SK-N-SH (cell line): ENCODE measurements at regions not wholly inside any gene's neighbourhood (a gene's known extent, or its start where the extent isn't known, plus 50 kb on each side); places are given as distances from the start of the nearest gene placed in this dataset.

Source experiments
- CTCF ChIA-PET: fragments of 300-600, 350-600 bp; formaldehyde crosslinking; extraction: SDS; loops from one replicate; lab custom pipeline; 2021; lab: Yijun Ruan, JAX
- POLR2A ChIA-PET: fragments of 350-600 bp; sonication (Branson Sonifier 250); formaldehyde crosslinking; extraction: SDS; loops from one replicate; lab custom pipeline; 2020; ENCODE audit warnings: antibody characterized with exemption, inconsistent platforms; lab: Yijun Ruan, JAX
- DNase-seq: peaks from one replicate; pipeline ENCODE4 v3.0.0; 2012
- H2AFZ ChIP-seq: fragments of 200-600 bp; sonication (generic); 2 replicates; pipeline ENCODE4 v1.8.1; 2016; ENCODE audit warnings: antibody characterized with exemption, mild to moderate bottlenecking, low read depth
- H3F3A ChIP-seq: fragments of 200-600 bp; sonication (generic); replicated peaks from 2 replicates; pipeline ENCODE3; 2016; ENCODE audit warnings: antibody characterized with exemption, mild to moderate bottlenecking; ENCODE audit not compliant: insufficient read depth
- H3K27ac ChIP-seq, 2 experiments: fragments of 200-500 bp in 1 of 2; fragments of 200-600 bp in 1 of 2; sonication (Bioruptor generic) in 1 of 2; sonication (generic), shearing (Covaris generic) in 1 of 2; 2 replicates each; pipeline versions ENCODE4 v1.5.1 to v1.6.1; 2014 to 2016; ENCODE audit warnings: low read depth in 2 of 2, inconsistent platforms in 1 of 2, low read length in 1 of 2, mild to moderate bottlenecking in 1 of 2, mixed read lengths in 1 of 2
- H3K27me3 ChIP-seq: fragments of 200-600 bp; sonication (generic), shearing (Covaris generic); 2 replicates; pipeline ENCODE4 v1.6.1; 2016; ENCODE audit warnings: mixed run types; ENCODE audit not compliant: insufficient read depth
- H3K36me3 ChIP-seq, 2 experiments: fragments of 200-500 bp in 1 of 2; fragments of 200-600 bp in 1 of 2; sonication (Bioruptor generic) in 1 of 2; sonication (generic) in 1 of 2; replicated peaks in 1 of 2; 2 replicates each; pipeline versions ENCODE3 to v1.5.1; 2014 to 2016; ENCODE audit warnings: low read length in 1 of 2, mild to moderate bottlenecking in 1 of 2; ENCODE audit not compliant: insufficient read depth in 2 of 2, control insufficient read depth in 1 of 2
- H3K4me1 ChIP-seq, 2 experiments: fragments of 200-500 bp in 1 of 2; fragments of 200-600 bp in 1 of 2; sonication (Bioruptor generic) in 1 of 2; sonication (generic), shearing (Covaris generic) in 1 of 2; 2 replicates each; pipeline versions ENCODE4 v1.5.1 to v1.6.1; 2014 to 2016; ENCODE audit warnings: low read depth in 1 of 2, low read length in 1 of 2, mixed run types in 1 of 2; ENCODE audit not compliant: insufficient read depth in 2 of 2, control insufficient read depth in 1 of 2
- H3K4me2 ChIP-seq: fragments of 200-600 bp; sonication (generic), shearing (Covaris generic); 2 replicates; pipeline ENCODE4 v1.6.1; 2017; ENCODE audit warnings: mixed run types
- H3K4me3 ChIP-seq, 2 experiments: fragments of 200-500 bp in 1 of 2; fragments of 200-600 bp in 1 of 2; sonication (Bioruptor generic) in 1 of 2; sonication (generic), shearing (Covaris generic) in 1 of 2; 2 replicates each; pipeline versions ENCODE4 v1.5.1 to v1.8.1; 2014 to 2016; ENCODE audit warnings: low read depth in 2 of 2, inconsistent platforms in 1 of 2, low read length in 1 of 2, mild to moderate bottlenecking in 1 of 2, mixed read lengths in 1 of 2, moderate library complexity in 1 of 2
- H3K79me2 ChIP-seq: fragments of 200-600 bp; sonication (generic); 2 replicates; pipeline ENCODE4 v1.8.1; 2017; ENCODE audit warnings: mild to moderate bottlenecking; ENCODE audit not compliant: insufficient read depth
- H3K9ac ChIP-seq: fragments of 200-600 bp; sonication (generic); 2 replicates; pipeline ENCODE4 v1.6.1; 2017; ENCODE audit warnings: mixed run types
- H3K9me2 ChIP-seq: fragments of 200-600 bp; sonication (generic); 2 replicates; pipeline ENCODE4 v1.6.1; 2017; ENCODE audit warnings: mixed run types
- H3K9me3 ChIP-seq: fragments of 200-600 bp; sonication (generic); 2 replicates; pipeline ENCODE4 v1.6.1; 2017; ENCODE audit warnings: mixed run types, mild to moderate bottlenecking, moderate library complexity
- H4K20me1 ChIP-seq: fragments of 200-600 bp; sonication (generic); 2 replicates; pipeline ENCODE4 v1.6.1; 2017; ENCODE audit warnings: mild to moderate bottlenecking, mixed run types; ENCODE audit not compliant: insufficient read depth
- CHD2 ChIP-seq: fragments of 150-350 bp; IDR thresholded peaks from 2 replicates; pipeline ENCODE4 v1.6.1; 2018; ENCODE audit warnings: low read length; ENCODE audit not compliant: partially characterized antibody
- EP300 ChIP-seq, 2 experiments: IDR thresholded peaks; 2 replicates each; pipeline versions ENCODE4 v1.4.0 to v1.6.1; 2012; ENCODE audit warnings: borderline replicate concordance in 1 of 2, low read depth in 1 of 2, low read length in 1 of 2
- EZH2phosphoT487 ChIP-seq: fragments of 200-600 bp; sonication (generic); IDR thresholded peaks from 2 replicates; pipeline ENCODE4 v1.6.1; 2017; ENCODE audit warnings: low read depth, mixed run types, mild to moderate bottlenecking, antibody characterized with exemption, moderate library complexity, borderline replicate concordance
- FOSL2 ChIP-seq: IDR thresholded peaks from 2 replicates; pipeline ENCODE4 v1.4.0; 2012; ENCODE audit warnings: low read depth, mild to moderate bottlenecking, moderate library complexity, borderline replicate concordance
- FOXM1 ChIP-seq: IDR thresholded peaks from 2 replicates; pipeline ENCODE4 v1.4.0; 2012; ENCODE audit warnings: low read depth, mild to moderate bottlenecking
- GABPA ChIP-seq: IDR thresholded peaks from 2 replicates; pipeline ENCODE4 v1.4.0; 2012; ENCODE audit warnings: low read depth, mild to moderate bottlenecking
- GATA2 ChIP-seq: sonication (generic); formaldehyde crosslinking; IDR thresholded peaks from 2 replicates; pipeline ENCODE4 v1.5.0; 2020; ENCODE audit warnings: mild to moderate bottlenecking, missing genetic modification reagents
- IRF3 ChIP-seq: fragments of 150-350 bp; IDR thresholded peaks from 2 replicates; pipeline ENCODE4 v1.6.1; 2016; ENCODE audit warnings: mild to moderate bottlenecking, low read depth, low read length
- JUND ChIP-seq: IDR thresholded peaks from 2 replicates; pipeline ENCODE4 v1.4.0; 2012
- MEF2A ChIP-seq: IDR thresholded peaks from 2 replicates; pipeline ENCODE4 v1.4.0; 2012; ENCODE audit warnings: low read depth, borderline replicate concordance
- MXI1 ChIP-seq: IDR thresholded peaks from 2 replicates; pipeline ENCODE4 v1.6.1; 2012; ENCODE audit warnings: mild to moderate bottlenecking, low read depth, low read length, improper control_type of control experiment
- NFIC ChIP-seq: IDR thresholded peaks from 2 replicates; pipeline ENCODE4 v1.4.0; 2012; ENCODE audit warnings: borderline replicate concordance
- NRF1 ChIP-seq: IDR thresholded peaks from 2 replicates; pipeline ENCODE4 v1.6.1; 2012; ENCODE audit warnings: low read depth, mild to moderate bottlenecking, low read length
- RAD21 ChIP-seq: IDR thresholded peaks from 2 replicates; pipeline ENCODE4 v1.6.1; 2012; ENCODE audit warnings: mild to moderate bottlenecking, low read length
- RCOR1 ChIP-seq: fragments of 150-350 bp; IDR thresholded peaks from 2 replicates; pipeline ENCODE4 v1.6.1; 2017; ENCODE audit warnings: antibody characterized with exemption, low read length
- RFX5 ChIP-seq: IDR thresholded peaks from 2 replicates; pipeline ENCODE4 v1.6.1; 2012; ENCODE audit warnings: mild to moderate bottlenecking, improper control_type of control experiment, low read length
- RXRA ChIP-seq: IDR thresholded peaks from 2 replicates; pipeline ENCODE4 v1.4.0; 2012; ENCODE audit warnings: low read depth, mild to moderate bottlenecking, borderline replicate concordance
- SMC3 ChIP-seq: IDR thresholded peaks from 2 replicates; pipeline ENCODE4 v1.6.1; 2012; ENCODE audit warnings: low read depth, low read length, improper control_type of control experiment
- TAF1 ChIP-seq: IDR thresholded peaks from 2 replicates; pipeline ENCODE4 v1.6.1; 2012; ENCODE audit warnings: low read depth, mild to moderate bottlenecking, low read length, moderate library complexity, borderline replicate concordance
- TCF12 ChIP-seq: IDR thresholded peaks from 2 replicates; pipeline ENCODE4 v1.4.0; 2012
- TEAD4 ChIP-seq: IDR thresholded peaks from 2 replicates; pipeline ENCODE4 v1.4.0; 2012; ENCODE audit warnings: mild to moderate bottlenecking, borderline replicate concordance; ENCODE audit not compliant: insufficient read depth
- YY1 ChIP-seq: IDR thresholded peaks from 2 replicates; pipeline ENCODE4 v1.4.0; 2012; ENCODE audit warnings: low read depth, mild to moderate bottlenecking
- WGBS: methylation state at CpG from one replicate; pipeline ENCODE4 v1.1.6; 2017; ENCODE audit warnings: low lambda C conversion rate; 5-methylcytosine and 5-hydroxymethylcytosine counted together
- TF ChIP-seq, protein P1 (sequence below): IDR thresholded peaks from 2 replicates; pipeline ENCODE4 v1.6.1; 2012; ENCODE audit warnings: mild to moderate bottlenecking, low read depth, low read length, moderate library complexity
- TF ChIP-seq, protein P2 (sequence below): IDR thresholded peaks from 2 replicates; pipeline ENCODE4; 2012

- no peak overlapping the region for H3K4me2 ChIP-seq
- WGBS, result 73% methylated on average over 1 of the region's 1 CpG
Measured at GRCh38 chr4:177235026-177235425, 74.6 kb upstream of the NEIL3 start.

DNA sequence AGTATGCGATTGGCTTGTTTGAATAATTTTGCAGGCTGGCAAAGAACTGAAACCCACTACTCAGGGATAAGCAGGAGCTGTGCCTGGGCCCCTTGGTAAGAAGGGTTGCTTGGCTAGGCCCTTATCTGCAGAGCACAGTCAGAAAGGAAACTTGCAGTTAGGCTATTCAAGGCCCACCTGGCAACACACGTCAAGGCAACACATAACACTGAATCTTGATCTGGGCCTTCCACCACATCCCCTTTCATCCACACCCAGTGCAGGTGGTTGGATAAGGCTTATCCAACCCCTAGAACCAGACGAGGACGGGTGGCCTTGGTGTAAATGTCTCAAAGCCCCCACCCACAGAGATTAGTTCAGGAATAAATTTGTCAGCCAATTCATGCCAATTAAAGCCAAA lies 72.8 kb upstream of the NEIL3 start:
- Histone ChIP-seq H3K9me3 (no peaks in the 10 kb centered on the region), H3K36me3 (no peaks in the 10 kb centered on the region), H3K27ac (no peak overlapping the region), H3K4me2 (no peak overlapping the region), H3K9ac (no peak overlapping the region), H3K79me2 (no peaks in the 10 kb centered on the region), H4K20me1 (no peaks in the 10 kb centered on the region), H3K4me3 (no peak overlapping the region), H3K27me3 (no peaks in the 10 kb centered on the region), H2AFZ (no peak overlapping the region), H3K4me1 (no peaks in the 10 kb centered on the region; a peak in 1 of 4 replicates), H3K9me2 (no peaks in the 10 kb centered on the region), H3F3A (no peaks in the 10 kb centered on the region)
- WGBS, result 81% methylated on average over 4 of the region's 4 CpGs
- TF ChIP-seq RAD21 (no peak), TAF1 (no peak), FOXM1 (no peak), RFX5 (no peak), FOSL2 (no peak), RCOR1 (no peak), RXRA (no peak), MEF2A (no peak), SMC3 (no peak), NFIC (no peak), CHD2 (no peak), GATA2 (CRISPR knock-in tag) (no peak), IRF3 (no peak), GABPA (no peak), MXI1 (no peak), YY1 (no peak), EZH2phosphoT487 (no peak), NRF1 (no peak)
- ChIA-PET CTCF (interaction anchor here (0.8 to 1.6 kb wide), 2 partner anchors 13 to 189 kb away, joined by 3 to 8 read pairs; no protein-coding TSS in a partner anchor), POLR2A (no interaction called here)
- no peak for DNase-seq

More at GRCh38 chr4:177235026-177235425, 74.6 kb upstream of the NEIL3 start:
- no peak for DNase-seq
- TF ChIP-seq TCF12 (0 out of 2 replicates have a peak, but pooled peaks have one; percentile 11), YY1 (no peak), TEAD4 (no peak), RAD21 (no peak), FOSL2 (0 out of 2 replicates have a peak, but pooled peaks have one; percentile 4), EP300 (IDR thresholded peaks at IDR 0.05; ENCODE audit: borderline replicate concordance in 1 of 2, low read depth in 1 of 2, low read length in 1 of 2) (no peak), JUND (peak; percentile 30; the same call in 1 of the 2 replicates)
- TF ChIP-seq, protein P1, sequence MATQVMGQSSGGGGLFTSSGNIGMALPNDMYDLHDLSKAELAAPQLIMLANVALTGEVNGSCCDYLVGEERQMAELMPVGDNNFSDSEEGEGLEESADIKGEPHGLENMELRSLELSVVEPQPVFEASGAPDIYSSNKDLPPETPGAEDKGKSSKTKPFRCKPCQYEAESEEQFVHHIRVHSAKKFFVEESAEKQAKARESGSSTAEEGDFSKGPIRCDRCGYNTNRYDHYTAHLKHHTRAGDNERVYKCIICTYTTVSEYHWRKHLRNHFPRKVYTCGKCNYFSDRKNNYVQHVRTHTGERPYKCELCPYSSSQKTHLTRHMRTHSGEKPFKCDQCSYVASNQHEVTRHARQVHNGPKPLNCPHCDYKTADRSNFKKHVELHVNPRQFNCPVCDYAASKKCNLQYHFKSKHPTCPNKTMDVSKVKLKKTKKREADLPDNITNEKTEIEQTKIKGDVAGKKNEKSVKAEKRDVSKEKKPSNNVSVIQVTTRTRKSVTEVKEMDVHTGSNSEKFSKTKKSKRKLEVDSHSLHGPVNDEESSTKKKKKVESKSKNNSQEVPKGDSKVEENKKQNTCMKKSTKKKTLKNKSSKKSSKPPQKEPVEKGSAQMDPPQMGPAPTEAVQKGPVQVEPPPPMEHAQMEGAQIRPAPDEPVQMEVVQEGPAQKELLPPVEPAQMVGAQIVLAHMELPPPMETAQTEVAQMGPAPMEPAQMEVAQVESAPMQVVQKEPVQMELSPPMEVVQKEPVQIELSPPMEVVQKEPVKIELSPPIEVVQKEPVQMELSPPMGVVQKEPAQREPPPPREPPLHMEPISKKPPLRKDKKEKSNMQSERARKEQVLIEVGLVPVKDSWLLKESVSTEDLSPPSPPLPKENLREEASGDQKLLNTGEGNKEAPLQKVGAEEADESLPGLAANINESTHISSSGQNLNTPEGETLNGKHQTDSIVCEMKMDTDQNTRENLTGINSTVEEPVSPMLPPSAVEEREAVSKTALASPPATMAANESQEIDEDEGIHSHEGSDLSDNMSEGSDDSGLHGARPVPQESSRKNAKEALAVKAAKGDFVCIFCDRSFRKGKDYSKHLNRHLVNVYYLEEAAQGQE, result no peak
- TF ChIP-seq, protein P2, sequence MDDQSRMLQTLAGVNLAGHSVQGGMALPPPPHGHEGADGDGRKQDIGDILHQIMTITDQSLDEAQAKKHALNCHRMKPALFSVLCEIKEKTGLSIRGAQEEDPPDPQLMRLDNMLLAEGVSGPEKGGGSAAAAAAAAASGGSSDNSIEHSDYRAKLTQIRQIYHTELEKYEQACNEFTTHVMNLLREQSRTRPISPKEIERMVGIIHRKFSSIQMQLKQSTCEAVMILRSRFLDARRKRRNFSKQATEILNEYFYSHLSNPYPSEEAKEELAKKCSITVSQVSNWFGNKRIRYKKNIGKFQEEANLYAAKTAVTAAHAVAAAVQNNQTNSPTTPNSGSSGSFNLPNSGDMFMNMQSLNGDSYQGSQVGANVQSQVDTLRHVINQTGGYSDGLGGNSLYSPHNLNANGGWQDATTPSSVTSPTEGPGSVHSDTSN, result no peak
- Histone ChIP-seq H2AFZ (no peak overlapping the region), H3K27me3 (no peaks in the 10 kb centered on the region), H3K9me2 (no peaks in the 10 kb centered on the region), H3F3A (no peaks in the 10 kb centered on the region), H3K36me3 (no peaks in the 10 kb centered on the region), H3K27ac (no peak overlapping the region), H3K4me3 (no peak overlapping the region), H4K20me1 (no peaks in the 10 kb centered on the region), H3K79me2 (no peaks in the 10 kb centered on the region), H3K9me3 (no peaks in the 10 kb centered on the region), H3K9ac (no peak overlapping the region), H3K4me1 (no peaks in the 10 kb centered on the region; a peak in 1 of 4 replicates)
- POLR2A ChIA-PET, result no interaction called here
- CTCF ChIA-PET, result no interaction called here
